HG03457 (cell line): ENCODE measurements at regions not wholly inside any gene's neighbourhood (a gene's known extent, or its start where the extent isn't known, plus 50 kb on each side); places are given as distances from the start of the nearest gene placed in this dataset.
"Not testable (repeated sequence)": the region's sequence is repeated elsewhere in the genome, so short reads cannot be mapped to it uniquely, and the experiment has no call there.

ENCODE experiments used
- ATAC-seq: cut with Tn5 transposase; IDR thresholded peaks from one replicate; pipeline ENCODE4 v1.9.1; 2021; ENCODE audit warnings: moderate number of reproducible peaks; ENCODE audit not compliant: unreplicated experiment

GRCh38 chr14:23694949-23695663, 58.9 kb downstream of the DHRS2 start:
- ATAC-seq = no peak

- no peak for ATAC-seq
These were observed 59.5 kb downstream of the DHRS2 start for GRCh38 chr14:23695664-23695999.

- ATAC-seq = no peak
These were observed 60.6 kb downstream of the DHRS2 start for GRCh38 chr14:23696701-23697239.

- ATAC-seq = no peak
These were observed 61.5 kb downstream of the DHRS2 start for GRCh38 chr14:23697680-23698079.

GRCh38 chr14:23702656-23703426, 66.7 kb downstream of the DHRS2 start:
- no peak for ATAC-seq

- ATAC-seq = no peak
These were observed 68.7 kb downstream of the DHRS2 start for GRCh38 chr14:23704890-23705289.

GRCh38 chr14:23707415-23707814, 71.3 kb downstream of the DHRS2 start:
- no peak for ATAC-seq

GRCh38 chr14:23708343-23708742, 72.2 kb downstream of the DHRS2 start:
- ATAC-seq = no peak

GRCh38 chr14:23709923-23710322, 73.8 kb downstream of the DHRS2 start:
- ATAC-seq = no peak

GRCh38 chr14:23712287-23712686, 76.1 kb downstream of the DHRS2 start:
- ATAC-seq = no peak

GRCh38 chr14:23719225-23719985, 83.2 kb downstream of the DHRS2 start:
- ATAC-seq = no peak

- no peak for ATAC-seq
These were observed 86.5 kb downstream of the DHRS2 start for GRCh38 chr14:23722675-23723074.

- no peak for ATAC-seq
These were observed 87.7 kb downstream of the DHRS2 start for GRCh38 chr14:23723911-23724310.

GRCh38 chr14:23725528-23725927, 89.4 kb downstream of the DHRS2 start:
- no peak for ATAC-seq

- no peak for ATAC-seq
These were observed 90.0 kb downstream of the DHRS2 start for GRCh38 chr14:23725980-23726710.

GRCh38 chr14:23727566-23728335, 91.6 kb downstream of the DHRS2 start:
- no peak for ATAC-seq

- no peak for ATAC-seq
These were observed 92.6 kb downstream of the DHRS2 start for GRCh38 chr14:23728791-23729190.

GRCh38 chr14:23729720-23730387, 93.7 kb downstream of the DHRS2 start:
- ATAC-seq = no peak

- no peak for ATAC-seq
These were observed 99.2 kb downstream of the DHRS2 start for GRCh38 chr14:23735394-23735793.

- ATAC-seq = not testable (repeated sequence)
These were observed 108.2 kb downstream of the DHRS2 start for GRCh38 chr14:23744368-23744767.
